ENCODE measurements at regions not wholly inside any gene's neighbourhood (a gene's known extent, or its start where the extent isn't known, plus 50 kb on each side); places are given as distances from the start of the nearest gene placed in this dataset.

- intact Hi-C loops (cut with micrococcal nuclease), result no loop called here
These were observed 311.2 kb upstream of the PHF14 start for GRCh38 chr7:10662491-10662890.

DNA sequence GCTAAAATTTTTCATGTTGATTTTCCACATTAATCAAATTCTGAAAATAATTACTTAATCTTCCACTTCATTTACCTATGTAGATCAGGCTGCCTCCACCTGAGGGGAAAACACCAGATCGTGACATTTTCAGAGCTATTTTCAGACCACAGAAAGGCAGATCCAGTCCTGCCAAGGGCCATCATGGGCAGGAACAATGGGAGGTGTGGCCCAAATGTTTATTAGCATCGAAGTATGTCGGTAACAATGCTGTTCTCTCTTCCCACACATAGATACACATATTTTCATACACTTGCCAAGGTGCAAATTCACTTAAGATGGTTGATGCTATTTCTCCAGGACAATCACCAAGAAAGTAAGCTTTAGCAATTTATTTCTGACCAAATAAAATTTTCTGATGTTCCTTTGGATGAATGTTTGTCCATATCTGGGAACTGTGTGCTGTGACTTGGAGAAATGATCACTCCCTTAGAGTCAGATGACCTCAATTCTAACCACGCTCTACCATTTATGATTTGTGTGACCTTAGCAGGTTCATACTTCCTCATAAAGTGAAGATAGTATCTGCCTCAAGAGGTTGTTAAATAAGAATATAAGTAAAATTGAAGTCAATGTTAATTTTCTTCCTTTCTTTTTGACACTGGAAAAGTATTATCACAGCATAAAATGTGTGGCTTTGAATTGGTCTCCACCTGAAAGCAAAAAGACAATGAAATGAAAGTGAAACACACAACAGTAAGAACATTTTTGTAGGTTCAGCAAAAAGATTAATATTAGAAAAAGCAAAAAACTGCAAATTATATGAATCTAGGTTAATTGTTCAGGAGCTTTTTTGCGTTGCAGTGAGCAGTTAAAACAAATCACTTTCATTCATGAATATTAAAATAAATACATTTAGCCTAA lies 310.4 kb upstream of the PHF14 start:
- intact Hi-C loops (cut with micrococcal nuclease), result loop anchor here (1.0 kb wide), 1 partner anchor 20 kb away; no protein-coding TSS in a partner anchor

DNA sequence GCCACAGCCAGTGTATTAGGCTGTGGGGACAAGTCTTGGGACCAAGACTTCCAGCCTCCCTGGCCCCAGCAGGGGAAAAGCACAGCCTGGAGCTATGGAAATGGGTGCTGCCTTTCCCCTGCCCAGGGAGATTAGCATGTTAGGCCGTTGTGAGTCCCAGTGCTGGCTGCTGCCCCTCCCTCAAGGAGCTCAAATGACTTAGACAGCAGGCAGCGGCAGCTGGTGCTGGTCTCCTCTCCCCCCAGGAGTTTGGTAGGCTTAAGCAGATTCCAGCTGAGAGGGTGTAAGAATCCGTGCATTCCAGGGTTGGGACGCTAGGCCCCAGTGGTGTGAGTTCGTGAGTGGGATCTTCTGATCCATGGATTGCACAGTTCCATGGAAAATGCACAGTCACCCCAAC lies 301.5 kb upstream of the PHF14 start:
- intact Hi-C loops (cut with micrococcal nuclease), result no loop called here

- intact Hi-C loops (cut with micrococcal nuclease), result no loop called here
These were observed 296.5 kb upstream of the PHF14 start for GRCh38 chr7:10677211-10677610.

GRCh38 chr7:10677668-10678232 lies 295.9 kb upstream of the PHF14 start:
- intact Hi-C loops (cut with micrococcal nuclease), result no loop called here

- intact Hi-C loops (cut with micrococcal nuclease), result no loop called here
These were observed 289.1 kb upstream of the PHF14 start for GRCh38 chr7:10684606-10685005.

DNA sequence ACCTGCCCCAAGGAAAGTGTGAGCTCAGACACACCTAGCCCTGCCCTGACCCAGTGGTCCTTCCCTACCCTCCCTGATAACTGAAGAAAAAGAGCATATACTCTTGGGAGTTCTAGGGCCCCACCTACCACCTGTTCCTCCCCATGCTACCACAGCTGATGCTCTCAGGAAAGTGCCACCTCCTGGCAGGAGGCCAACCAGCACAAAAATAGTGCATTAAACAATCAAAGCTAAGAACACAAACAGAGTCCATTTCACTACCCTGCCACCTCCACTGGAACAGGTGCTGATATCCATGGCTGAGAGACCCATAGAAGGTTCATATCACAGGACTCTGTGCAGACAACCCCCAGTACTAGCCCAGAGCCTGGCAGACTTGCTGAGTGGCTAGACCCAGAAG lies 288.6 kb upstream of the PHF14 start:
- intact Hi-C loops (cut with micrococcal nuclease), result no loop called here

DNA sequence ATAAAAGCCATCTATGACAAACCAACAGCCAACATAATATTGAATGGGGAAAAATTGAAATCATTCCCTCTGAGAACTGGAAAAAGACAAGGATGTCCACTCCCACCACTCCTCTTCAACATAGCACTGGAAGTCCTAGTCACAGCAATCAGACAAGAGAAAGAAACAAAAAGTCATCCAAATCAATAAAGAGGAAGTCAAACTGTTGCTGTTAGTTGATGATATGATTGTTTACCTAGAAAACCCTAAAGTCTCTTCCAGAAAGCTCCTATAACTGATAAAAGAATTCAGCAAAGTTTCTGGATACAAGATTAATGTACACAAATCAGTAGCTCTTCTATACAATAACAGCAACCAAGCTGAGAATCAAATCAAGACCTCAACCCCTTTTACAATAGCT lies 285.1 kb upstream of the PHF14 start:
- intact Hi-C loops (cut with micrococcal nuclease), result no loop called here

DNA sequence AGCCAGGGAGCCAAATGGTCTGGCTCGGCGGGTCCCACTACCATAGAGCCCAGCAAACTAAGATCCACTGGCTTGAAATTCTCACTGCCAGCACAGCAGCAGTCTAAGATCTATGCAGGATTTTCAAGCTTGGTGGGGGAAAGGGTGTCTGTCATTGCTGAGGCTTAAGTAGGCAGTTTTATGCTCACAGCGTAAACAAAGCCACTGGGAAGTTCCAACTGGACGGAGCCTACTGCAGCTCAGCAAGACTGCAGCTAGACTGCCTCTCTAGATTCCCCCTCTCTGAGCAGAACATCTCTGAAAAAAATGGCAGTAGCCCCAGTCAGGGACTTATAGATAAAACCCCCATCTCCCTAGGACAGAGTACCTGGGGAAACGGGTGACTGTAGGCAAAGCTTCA lies 277.6 kb upstream of the PHF14 start:
- intact Hi-C loops (cut with micrococcal nuclease), result no loop called here

DNA sequence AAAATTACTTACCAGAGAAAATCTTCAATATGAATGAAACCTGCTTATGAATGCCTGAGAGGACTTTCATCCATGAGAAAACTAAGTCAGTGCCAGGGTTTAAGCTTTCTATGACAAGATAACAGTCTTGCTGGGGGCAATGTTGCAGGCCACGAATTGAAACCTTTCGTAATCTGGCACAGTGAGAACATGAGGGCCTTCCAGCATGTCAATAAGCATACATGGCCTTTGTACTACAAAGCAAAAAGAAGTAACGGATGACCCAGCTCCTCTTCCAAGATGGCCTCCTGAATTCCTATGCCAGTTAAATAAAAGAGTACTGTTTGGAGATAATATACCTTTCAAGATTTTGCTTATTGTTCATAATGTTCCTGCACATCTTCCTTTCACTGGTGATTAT lies 270.6 kb upstream of the PHF14 start:
- intact Hi-C loops (cut with micrococcal nuclease), result no loop called here

DNA sequence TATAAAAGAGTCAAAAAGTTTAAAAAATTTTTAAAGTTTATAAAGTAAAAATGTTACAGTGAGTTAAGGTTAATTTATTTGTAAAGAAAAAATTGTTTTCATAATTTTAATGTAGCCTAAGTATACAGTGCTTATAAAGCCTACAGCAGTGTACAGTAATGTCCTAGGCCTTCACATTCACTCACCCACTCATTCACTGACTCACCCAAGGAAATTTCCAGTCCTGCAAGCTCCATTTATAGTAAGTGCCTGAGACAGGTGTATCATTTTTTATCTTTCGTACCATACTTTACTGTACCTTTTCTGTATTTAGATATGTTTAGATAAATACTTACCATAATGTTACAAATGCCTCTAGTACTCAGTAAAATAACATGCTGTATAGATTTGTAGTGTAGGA lies 269.7 kb upstream of the PHF14 start:
- intact Hi-C loops (cut with micrococcal nuclease), result no loop called here

- intact Hi-C loops (cut with micrococcal nuclease), result no loop called here
These were observed 269.0 kb upstream of the PHF14 start for GRCh38 chr7:10704653-10705052.

GRCh38 chr7:10706875-10707493 lies 266.7 kb upstream of the PHF14 start:
- intact Hi-C loops (cut with micrococcal nuclease), result no loop called here

DNA sequence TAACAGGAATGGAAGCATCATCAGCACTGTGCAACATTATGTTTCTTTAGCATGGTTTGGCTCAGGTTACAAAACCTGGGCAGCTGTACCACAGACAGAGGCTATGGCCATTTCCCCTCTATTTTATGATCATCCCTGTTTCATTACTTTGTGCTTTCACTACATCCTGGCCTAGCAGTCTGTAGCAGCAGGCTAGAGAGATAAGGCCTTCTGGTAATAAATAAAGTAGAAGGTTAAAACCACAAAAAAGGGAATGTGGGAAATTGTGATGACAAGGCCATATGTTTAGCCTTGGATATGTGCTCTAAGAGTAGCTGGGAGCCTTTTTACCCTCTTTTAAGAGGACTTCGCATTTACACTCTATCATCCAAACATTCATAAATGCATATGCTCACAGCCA lies 266.2 kb upstream of the PHF14 start:
- intact Hi-C loops (cut with micrococcal nuclease), result no loop called here

GRCh38 chr7:10708447-10708846 lies 265.2 kb upstream of the PHF14 start:
- intact Hi-C loops (cut with micrococcal nuclease), result loop anchor here (1.0 kb wide), 1 partner anchor 71 kb away; no protein-coding TSS in a partner anchor

GRCh38 chr7:10718768-10719167 lies 254.9 kb upstream of the PHF14 start:
- intact Hi-C loops (cut with micrococcal nuclease), result no loop called here

DNA sequence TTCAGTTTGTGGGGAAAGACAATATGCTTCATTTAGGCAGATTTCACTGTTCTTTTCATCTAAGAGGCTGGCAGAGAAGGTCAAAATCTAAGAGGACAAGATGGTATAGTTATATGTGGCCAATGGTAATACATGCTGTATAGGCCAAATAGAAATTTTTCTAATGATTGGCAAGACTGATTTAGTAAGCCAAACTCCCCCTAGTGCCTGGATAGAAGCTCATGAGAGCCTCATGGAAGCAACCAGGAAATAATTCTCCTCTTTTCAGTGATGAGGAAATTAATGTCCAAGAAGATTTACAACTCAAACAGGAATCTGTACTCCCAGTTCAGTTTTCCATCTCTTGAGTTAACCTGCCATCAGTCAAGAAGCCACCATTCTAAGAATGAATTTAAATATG lies 253.6 kb upstream of the PHF14 start:
- intact Hi-C loops (cut with micrococcal nuclease), result no loop called here

DNA sequence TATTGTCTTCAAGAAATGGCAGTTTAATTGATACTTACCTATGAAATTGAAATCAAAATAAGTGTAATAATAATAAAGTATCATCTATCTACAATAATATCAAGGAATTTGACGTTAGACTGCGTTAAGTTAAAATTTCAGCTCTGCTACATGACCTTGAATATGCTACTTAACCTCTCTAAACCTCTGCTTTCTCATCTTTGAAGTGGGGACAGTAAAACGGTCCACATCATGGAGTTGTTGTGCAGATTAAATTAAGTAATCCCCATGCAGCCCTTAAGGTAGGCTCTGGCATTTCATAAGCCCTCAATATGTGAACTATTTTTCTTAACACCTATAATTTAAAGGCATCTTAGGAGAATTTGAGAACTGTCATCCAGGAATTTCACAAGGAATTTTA lies 252.4 kb upstream of the PHF14 start:
- intact Hi-C loops (cut with micrococcal nuclease), result no loop called here

- intact Hi-C loops (cut with micrococcal nuclease), result no loop called here
These were observed 249.8 kb upstream of the PHF14 start for GRCh38 chr7:10723832-10724231.

DNA sequence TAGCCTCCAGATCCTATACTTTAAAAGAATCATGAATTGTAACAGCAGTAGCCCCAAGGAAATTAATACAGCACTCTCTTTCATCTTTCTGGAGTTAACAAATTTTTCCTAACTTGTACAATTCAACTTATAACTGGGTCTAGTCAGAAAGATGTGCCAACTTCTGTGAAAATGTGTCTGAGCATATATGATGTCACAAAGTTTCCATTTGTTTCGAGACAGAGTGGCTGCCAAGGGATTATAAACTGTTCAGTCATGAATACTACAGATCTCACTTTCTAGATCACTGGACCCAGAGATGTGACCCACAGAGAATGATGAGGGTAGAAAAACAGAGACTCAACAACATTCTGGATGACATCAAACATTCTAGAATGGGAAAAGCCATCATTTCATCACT lies 249.2 kb upstream of the PHF14 start:
- intact Hi-C loops (cut with micrococcal nuclease), result no loop called here

- intact Hi-C loops (cut with micrococcal nuclease), result no loop called here
These were observed 246.0 kb upstream of the PHF14 start for GRCh38 chr7:10727636-10728035.

DNA sequence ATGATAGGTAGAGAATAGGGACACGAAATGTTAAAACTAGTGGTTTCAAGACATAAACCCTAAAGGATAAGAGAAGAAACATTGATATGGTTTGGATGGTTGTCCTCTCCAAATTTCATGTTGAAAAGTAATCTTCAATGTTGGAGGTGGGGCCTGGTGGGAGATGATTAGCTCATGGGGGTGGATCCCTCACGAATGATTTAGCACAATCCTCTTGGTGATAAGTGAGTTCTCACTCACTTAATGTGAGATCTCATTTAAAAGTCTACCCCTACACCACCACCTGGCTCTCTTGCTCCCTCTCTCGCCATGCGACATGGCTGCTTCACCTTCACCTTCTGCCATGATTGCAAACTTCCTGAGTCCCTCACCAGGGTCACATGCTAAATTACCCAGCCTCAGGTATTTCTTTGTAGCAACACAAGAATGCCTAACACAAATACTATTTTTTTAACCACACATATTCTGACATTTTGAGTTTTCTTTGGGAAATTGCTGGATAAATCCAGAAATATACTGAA lies 242.4 kb upstream of the PHF14 start:
- intact Hi-C loops (cut with micrococcal nuclease), result no loop called here

Measured in T-helper 2 cell treated with Interferon-gamma antibody and Interleukin-4, amounts not matched to agents 100 ng/mL and 5 ng/mL, for 36 hours (primary cell).